GM12878 (cell line): ENCODE measurements at regions not wholly inside any gene's neighbourhood (a gene's known extent, or its start where the extent isn't known, plus 50 kb on each side); places are given as distances from the start of the nearest gene placed in this dataset.

ENCODE experiments used
- ATAC-seq: fragments of 200-7000 bp; cut with Tn5 transposase; 3 replicates; pipeline ENCODE4 v1.9.1; 2020; ENCODE audit warnings: mild to moderate bottlenecking, moderate library complexity
- BruUV-seq: library from RNA; stranded (reverse); fragments of 400-500 nt; replicated peaks from 2 replicates; lab custom pipeline; 2021; lab: Mats Ljungman, UMichigan
- CTCF ChIA-PET: fragments of 300-600 bp; sonication (Branson Sonifier 250); formaldehyde crosslinking; extraction: SDS; loops from one replicate; lab custom pipeline; 2021; ENCODE audit warnings: inconsistent platforms; lab: Yijun Ruan, JAX
- POLR2A ChIA-PET: fragments of 350-600 bp; formaldehyde crosslinking; extraction: SDS; loops from one replicate; lab custom pipeline; 2021; ENCODE audit warnings: inconsistent platforms; lab: Charles Lee
- RAD21 ChIA-PET: fragments of 300-600 bp; sonication (Branson Sonifier 250); formaldehyde crosslinking; loops from one replicate; lab custom pipeline; 2023; ENCODE audit warnings: antibody characterized with exemption; ENCODE audit not compliant: unreplicated experiment; lab: Charles Lee
- SMC1A ChIA-PET: fragments of 300-600 bp; sonication (Branson Sonifier 250); formaldehyde crosslinking; loops from one replicate; lab custom pipeline; 2023; ENCODE audit not compliant: unreplicated experiment, uncharacterized antibody; lab: Charles Lee
- DNase-seq: peaks from one replicate; pipeline ENCODE4 v3.0.0-alpha.2; 2011; ENCODE audit warnings: low read depth, low spot score
- FAIRE-seq: peaks from 3 replicates; lab custom pipeline; 2011; peaks lifted over from hg19 to GRCh38; lab: Jason Lieb, UNC
- H2AFZ ChIP-seq: 2 replicates; pipeline ENCODE4 v1.6.0; 2011; ENCODE audit warnings: low read depth, low read length, control low read depth; ENCODE audit not compliant: control insufficient read depth
- H3K27ac ChIP-seq: 2 replicates; pipeline ENCODE4 v1.5.1; 2011; ENCODE audit warnings: control low read depth; ENCODE audit not compliant: control insufficient read depth, insufficient read depth
- H3K27me3 ChIP-seq, 2 experiments: replicated peaks in 1 of 2; 2 replicates each; pipeline versions ENCODE4 v1.6.0 to v1.6.1; 2011; ENCODE audit warnings: low read length in 1 of 2; ENCODE audit not compliant: control insufficient read depth in 2 of 2, insufficient read depth in 2 of 2
- H3K36me3 ChIP-seq, 2 experiments: 2 replicates each; pipeline ENCODE4 v1.5.1; 2011; ENCODE audit warnings: low read length in 1 of 2; ENCODE audit not compliant: control insufficient read depth in 2 of 2, insufficient read depth in 2 of 2
- H3K4me1 ChIP-seq: 2 replicates; pipeline ENCODE4 v1.6.1; 2011; ENCODE audit warnings: mild to moderate bottlenecking, low read length, moderate library complexity, mixed read lengths; ENCODE audit not compliant: control insufficient read depth, insufficient read depth
- H3K4me2 ChIP-seq: 2 replicates; pipeline ENCODE4 v1.6.0; 2011; ENCODE audit warnings: control low read depth; ENCODE audit not compliant: control insufficient read depth, insufficient read depth
- H3K4me3 ChIP-seq: fragments of 200-600 bp; sonication (generic); 2 replicates; pipeline ENCODE4 v1.5.1; 2016
- H3K79me2 ChIP-seq: 2 replicates; pipeline ENCODE4 v1.6.0; 2011; ENCODE audit warnings: low read length; ENCODE audit not compliant: control insufficient read depth, insufficient read depth
- H3K9ac ChIP-seq: 2 replicates; pipeline ENCODE4 v1.8.0; 2011; ENCODE audit warnings: low read length, control low read depth, mixed read lengths; ENCODE audit not compliant: control insufficient read depth, insufficient read depth
- H3K9me3 ChIP-seq: replicated peaks from 3 replicates; pipeline ENCODE4 v1.5.1; 2011; ENCODE audit warnings: mild to moderate bottlenecking, low read length; ENCODE audit not compliant: control insufficient read depth, insufficient read depth
- H4K20me1 ChIP-seq: 2 replicates; pipeline ENCODE4 v1.6.0; 2011; ENCODE audit not compliant: control insufficient read depth, insufficient read depth
- ATF7 ChIP-seq: fragments of 450-650 bp; IDR thresholded peaks from 2 replicates; pipeline ENCODE4 v1.6.1; 2016; ENCODE audit warnings: low read depth, mild to moderate bottlenecking
- ETV6 ChIP-seq, 2 experiments: fragments of 450-650 bp in 1 of 2; IDR thresholded peaks in 1 of 2; conservative IDR thresholded peaks in 1 of 2; 2 replicates each; pipeline ENCODE4 v1.6.1; 2014; ENCODE audit warnings: antibody characterized with exemption in 1 of 2, borderline replicate concordance in 1 of 2, low read depth in 1 of 2, mild to moderate bottlenecking in 1 of 2, moderate library complexity in 1 of 2
- GATAD2B ChIP-seq: fragments of 450-650 bp; conservative IDR thresholded peaks from 2 replicates; pipeline ENCODE4 v1.6.1; 2017; ENCODE audit warnings: low read depth, mild to moderate bottlenecking, moderate library complexity
- SPI1 ChIP-seq: IDR thresholded peaks from 2 replicates; pipeline ENCODE4 v1.6.1; 2011; ENCODE audit warnings: low read depth, mild to moderate bottlenecking, low read length, moderate library complexity, borderline replicate concordance; ENCODE audit not compliant: insufficient read depth
- ZZZ3 ChIP-seq: IDR thresholded peaks from 2 replicates; pipeline ENCODE4 v1.6.1; 2011; ENCODE audit warnings: low read depth; ENCODE audit not compliant: control insufficient read depth, insufficient read length
- WGBS: methylation state at CpG from one replicate; pipeline ENCODE4 v1.1.6; 2016; ENCODE audit warnings: low lambda C conversion rate; ENCODE audit not compliant: insufficient replicate concordance, insufficient coverage; ENCODE audit errors: missing lambda C conversion rate; 5-methylcytosine and 5-hydroxymethylcytosine counted together
- in situ Hi-C: fragments of 300-500 bp; cut with MboI; formaldehyde crosslinking; loops from 9 replicates; pipeline ENCODE4 v1.14.3; 2018; ENCODE audit warnings: mixed read lengths
- intact Hi-C: fragments of 100-400 bp; cut with micrococcal nuclease; formaldehyde crosslinking; loops from one replicate; pipeline ENCODE4 v1.14.2; 2022; ENCODE audit not compliant: unreplicated experiment
- TF ChIP-seq, protein P1 (sequence below): IDR thresholded peaks from 2 replicates; pipeline ENCODE4 v1.6.1; 2011; ENCODE audit warnings: low read depth, low read length, improper control_type of control experiment, borderline replicate concordance

DNA sequence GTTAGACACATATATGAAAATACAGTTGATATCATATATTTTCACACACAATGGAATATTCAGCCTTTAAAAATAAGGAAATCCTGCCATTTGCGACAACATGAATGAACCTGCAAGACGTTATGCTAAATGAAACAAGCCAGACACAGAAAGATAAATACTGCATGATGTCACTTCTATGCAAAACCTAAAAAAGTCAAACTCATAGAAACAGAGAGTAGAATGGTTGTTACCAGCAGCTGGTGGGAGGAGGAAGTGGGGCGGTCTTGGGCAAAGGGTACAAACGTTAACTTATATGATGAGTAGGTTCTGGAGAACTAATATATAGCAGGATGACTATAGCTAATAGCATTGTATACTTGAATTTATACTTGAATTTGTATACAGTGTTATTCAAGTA lies 213.2 kb upstream of the NR2F2 start:
- ChIA-PET CTCF (interaction anchor here (0.7 to 1.2 kb wide), 2 partner anchors 13 to 1381 kb away, joined by 3 to 4 read pairs; no protein-coding TSS in a partner anchor), SMC1A (interaction anchor here (0.7 to 1.5 kb wide), 6 partner anchors 17 to 337 kb away, joined by 3 to 4 read pairs (median 3); no protein-coding TSS in a partner anchor), POLR2A (interaction anchor here (0.6 to 1.0 kb wide), 3 partner anchors 57 to 188 kb away, joined by 3 read pairs; no protein-coding TSS in a partner anchor), RAD21 (interaction anchor here (1.0 kb wide), 1 partner anchor 79 kb away, joined by 4 read pairs; no protein-coding TSS in a partner anchor)
- FAIRE-seq = peak; percentile 35
- no peak overlapping the region for H3K4me3 ChIP-seq
- no peak overlapping the region for H2AFZ ChIP-seq
- no peaks in the 10 kb centered on the region for H3K79me2 ChIP-seq
- 36% methylated on average over 4 of the region's 4 CpGs for WGBS
- no peaks in the 10 kb centered on the region for H3K36me3 ChIP-seq
- no peaks in the 10 kb centered on the region for H3K27me3 ChIP-seq
- in situ Hi-C loops (no loop called here), intact Hi-C loops (no loop called here)
- no peak for DNase-seq
- no peaks in the 10 kb centered on the region for H3K4me1 ChIP-seq
- no peaks in the 10 kb centered on the region for H4K20me1 ChIP-seq
- no peaks in the 10 kb centered on the region; the same call in 1 of the 3 replicates for H3K9me3 ChIP-seq
- no TSS peak for BruUV-seq
- H3K9ac ChIP-seq = no peak overlapping the region
- TF ChIP-seq SPI1 (0 out of 2 replicates have a peak, but pooled peaks have one; percentile 36), ETV6 (conservative IDR thresholded peaks at IDR 0.05 in 1 of 2, IDR thresholded peaks at IDR 0.05 in 1 of 2; ENCODE audit: borderline replicate concordance in 1 of 2, low read depth in 1 of 2) (peak in 1 of 2 experiments; percentile 16; a peak in 1 of 4 replicates), GATAD2B (no peak), ZZZ3 (no peak), ATF7 (peak; percentile 76)
- TF ChIP-seq, protein P1, sequence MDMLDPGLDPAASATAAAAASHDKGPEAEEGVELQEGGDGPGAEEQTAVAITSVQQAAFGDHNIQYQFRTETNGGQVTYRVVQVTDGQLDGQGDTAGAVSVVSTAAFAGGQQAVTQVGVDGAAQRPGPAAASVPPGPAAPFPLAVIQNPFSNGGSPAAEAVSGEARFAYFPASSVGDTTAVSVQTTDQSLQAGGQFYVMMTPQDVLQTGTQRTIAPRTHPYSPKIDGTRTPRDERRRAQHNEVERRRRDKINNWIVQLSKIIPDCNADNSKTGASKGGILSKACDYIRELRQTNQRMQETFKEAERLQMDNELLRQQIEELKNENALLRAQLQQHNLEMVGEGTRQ = no peak
- no peak overlapping the region for H3K27ac ChIP-seq
- no peak overlapping the region for H3K4me2 ChIP-seq
- ATAC-seq = peak; percentile 90
